ENCODE measurements at regions not wholly inside any gene's neighbourhood (a gene's known extent, or its start where the extent isn't known, plus 50 kb on each side); places are given as distances from the start of the nearest gene placed in this dataset.

GRCh38 chr5:92455011-92455410, 1071.9 kb upstream of the ARRDC3 start:
- no peaks in the 10 kb centered on the region for H4K20me1 ChIP-seq (replicated peaks; ENCODE audit: control insufficient read depth, extremely low read depth, insufficient read depth, low read length)
- dilution Hi-C loops (cut with MboI; ENCODE audit: extremely low pct_ligation_motif_present, low sequenced_read_pairs) (no loop called here), intact Hi-C loops (cut with micrococcal nuclease) (no loop called here)
- no peaks in the 10 kb centered on the region for H3K36me3 ChIP-seq (ENCODE audit: control insufficient read depth in 2 of 2, extremely low read depth in 1 of 2, insufficient read depth in 2 of 2, low read length in 2 of 2)
- ChIA-PET CTCF (interaction anchor here (1.4 kb wide), 1 partner anchor 10 kb away, joined by 3 read pairs; no protein-coding TSS in a partner anchor), POLR2A (no interaction called here)
- H3K9me1 ChIP-seq (replicated peaks; ENCODE audit: control insufficient read depth, extremely low read depth, insufficient read depth, low read length): no peaks in the 10 kb centered on the region
- no peak overlapping the region for H3K9ac ChIP-seq (replicated peaks; ENCODE audit: extremely low read depth, insufficient read depth, low read length)
- no peak overlapping the region for H3K27ac ChIP-seq (ENCODE audit: insufficient read depth, low read depth, low read length)
- H3K4me2 ChIP-seq (ENCODE audit: insufficient read depth, low read length): no peak overlapping the region
- FAIRE-seq: no peak
- H3K79me2 ChIP-seq (ENCODE audit: control insufficient read depth, insufficient read depth, low read length): no peaks in the 10 kb centered on the region
- no peak overlapping the region for H2AFZ ChIP-seq (ENCODE audit: low read depth, low read length)
- H3K4me3 ChIP-seq (replicated peaks in 1 of 3; ENCODE audit: insufficient read depth in 1 of 3, low read depth in 1 of 3, low read length in 3 of 3): no peak overlapping the region
- TF ChIP-seq POLR2A (IDR thresholded peaks at IDR 0.05; ENCODE audit: low read depth, low read length) (no peak), GATA2 (IDR thresholded peaks at IDR 0.05; ENCODE audit: insufficient read depth, insufficient read length, low read depth, low read length) (no peak), CTCF (IDR thresholded peaks at IDR 0.05; ENCODE audit: extremely low read depth in 1 of 2, insufficient read depth in 1 of 2, low read depth in 1 of 2, low read length in 2 of 2) (no peak), FOS (IDR thresholded peaks at IDR 0.05; ENCODE audit: borderline replicate concordance, insufficient read depth, low read length) (no peak), EZH2 (IDR thresholded peaks at IDR 0.05; ENCODE audit: borderline replicate concordance, low read depth, low read length, severe bottlenecking) (no peak), MYC (IDR thresholded peaks at IDR 0.05; ENCODE audit: low read depth, low read length) (no peak), JUN (IDR thresholded peaks at IDR 0.05; ENCODE audit: borderline replicate concordance, insufficient read depth, insufficient read length, low read depth) (no peak), POLR2AphosphoS5 (IDR thresholded peaks at IDR 0.05; ENCODE audit: insufficient read depth, low read depth, low read length) (no peak)
- TF ChIP-seq, protein P1, sequence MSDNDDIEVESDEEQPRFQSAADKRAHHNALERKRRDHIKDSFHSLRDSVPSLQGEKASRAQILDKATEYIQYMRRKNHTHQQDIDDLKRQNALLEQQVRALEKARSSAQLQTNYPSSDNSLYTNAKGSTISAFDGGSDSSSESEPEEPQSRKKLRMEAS (IDR thresholded peaks at IDR 0.05; ENCODE audit: insufficient read depth, insufficient read length): no peak
- H3K9me3 ChIP-seq (replicated peaks; ENCODE audit: control insufficient read depth, insufficient read depth, low read length): no peaks in the 10 kb centered on the region
- H3K4me1 ChIP-seq (ENCODE audit: control insufficient read depth, extremely low read depth, insufficient read depth, low read length): no peaks in the 10 kb centered on the region
- BruUV-seq (replicated peaks): no TSS peak
- DNase-seq (ENCODE audit: low read depth, low spot score): no peak
- no peaks in the 10 kb centered on the region for H3K27me3 ChIP-seq (ENCODE audit: control insufficient read depth in 2 of 2, insufficient read depth in 2 of 2, low read length in 2 of 2)

Data from endothelial cell of umbilical vein (primary cell).